ENCODE measurements at regions not wholly inside any gene's neighbourhood (a gene's known extent, or its start where the extent isn't known, plus 50 kb on each side); places are given as distances from the start of the nearest gene placed in this dataset.

GRCh38 chr15:87614704-87615103 is 641.8 kb downstream of the NTRK3 start:
- no peak for TF ChIP-seq CEBPB (IDR thresholded peaks at IDR 0.05)
- TF ChIP-seq USF2 (IDR thresholded peaks at IDR 0.05): no peak
